ENCODE measurements at regions not wholly inside any gene's neighbourhood (a gene's known extent, or its start where the extent isn't known, plus 50 kb on each side); places are given as distances from the start of the nearest gene placed in this dataset.

- H3K9me3 ChIP-seq, result no peaks in the 10 kb centered on the region
- intact Hi-C loops (cut with DNase I), result no loop called here
- H3K4me3 ChIP-seq, result no peak overlapping the region
- H3K4me1 ChIP-seq, result no peaks in the 10 kb centered on the region
- no peak for DNase-seq (ENCODE audit: low spot score in 2 of 2)
- no peaks in the 10 kb centered on the region for H3K27me3 ChIP-seq
- no peaks in the 10 kb centered on the region for H3K36me3 ChIP-seq
- H3K27ac ChIP-seq, result no peak overlapping the region
- TF ChIP-seq, protein P1, sequence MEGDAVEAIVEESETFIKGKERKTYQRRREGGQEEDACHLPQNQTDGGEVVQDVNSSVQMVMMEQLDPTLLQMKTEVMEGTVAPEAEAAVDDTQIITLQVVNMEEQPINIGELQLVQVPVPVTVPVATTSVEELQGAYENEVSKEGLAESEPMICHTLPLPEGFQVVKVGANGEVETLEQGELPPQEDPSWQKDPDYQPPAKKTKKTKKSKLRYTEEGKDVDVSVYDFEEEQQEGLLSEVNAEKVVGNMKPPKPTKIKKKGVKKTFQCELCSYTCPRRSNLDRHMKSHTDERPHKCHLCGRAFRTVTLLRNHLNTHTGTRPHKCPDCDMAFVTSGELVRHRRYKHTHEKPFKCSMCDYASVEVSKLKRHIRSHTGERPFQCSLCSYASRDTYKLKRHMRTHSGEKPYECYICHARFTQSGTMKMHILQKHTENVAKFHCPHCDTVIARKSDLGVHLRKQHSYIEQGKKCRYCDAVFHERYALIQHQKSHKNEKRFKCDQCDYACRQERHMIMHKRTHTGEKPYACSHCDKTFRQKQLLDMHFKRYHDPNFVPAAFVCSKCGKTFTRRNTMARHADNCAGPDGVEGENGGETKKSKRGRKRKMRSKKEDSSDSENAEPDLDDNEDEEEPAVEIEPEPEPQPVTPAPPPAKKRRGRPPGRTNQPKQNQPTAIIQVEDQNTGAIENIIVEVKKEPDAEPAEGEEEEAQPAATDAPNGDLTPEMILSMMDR (IDR thresholded peaks at IDR 0.05), result no peak
Observed at GRCh38 chr16:17940584-17941364, 395.8 kb downstream of the NPIPA8 start.

DNA sequence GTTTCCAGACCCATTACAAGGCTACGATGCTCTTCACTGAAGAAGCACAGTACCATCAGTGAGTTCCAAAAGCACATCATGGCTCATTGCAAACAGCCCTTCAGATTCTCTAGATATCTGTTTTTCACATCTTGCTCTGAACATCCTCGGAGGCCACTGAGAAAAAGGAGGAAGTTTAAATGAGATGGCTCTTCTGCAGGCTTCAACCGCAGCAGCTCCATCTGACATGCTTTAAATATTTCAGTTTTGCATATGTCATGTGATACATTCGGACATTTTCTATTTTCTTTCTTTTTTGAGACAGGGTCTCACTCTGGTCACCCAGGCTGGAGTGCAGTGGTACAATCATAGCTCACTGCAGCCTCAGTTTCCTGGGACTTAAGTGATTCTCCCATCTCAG, 396.8 kb downstream of the NPIPA8 start:
- TF ChIP-seq, protein P1 (IDR thresholded peaks at IDR 0.05), result no peak
- Histone ChIP-seq H3K9me3 (no peaks in the 10 kb centered on the region), H3K27ac (no peak overlapping the region), H3K36me3 (no peaks in the 10 kb centered on the region), H3K4me1 (no peaks in the 10 kb centered on the region), H3K4me3 (no peak overlapping the region), H3K27me3 (no peaks in the 10 kb centered on the region)
- DNase-seq (ENCODE audit: low spot score in 2 of 2), result no peak
- intact Hi-C loops (cut with DNase I), result no loop called here

- no peaks in the 10 kb centered on the region for H3K4me1 ChIP-seq
Observed at GRCh38 chr16:17939122-17939536, 397.4 kb downstream of the NPIPA8 start.

DNA sequence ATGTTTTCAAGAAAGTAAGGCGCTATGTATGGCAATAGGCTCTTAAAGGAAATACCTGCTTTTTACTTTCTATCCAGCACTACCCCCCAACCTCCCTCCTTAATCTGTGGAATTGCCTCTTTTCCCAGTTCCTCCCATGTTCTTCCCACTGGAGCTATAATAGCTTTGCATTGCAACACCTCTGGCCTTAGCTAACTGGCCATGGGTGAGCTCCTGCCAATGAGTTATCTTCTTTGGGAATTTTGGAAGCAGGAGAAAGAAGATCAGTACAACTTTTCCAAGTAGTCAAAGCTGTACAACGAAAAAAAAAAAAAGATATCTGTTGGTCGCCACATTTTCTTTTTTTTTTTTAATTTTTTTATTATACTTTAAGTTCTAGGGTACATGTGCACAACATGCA, 398.0 kb downstream of the NPIPA8 start:
- no peaks in the 10 kb centered on the region for H3K9me3 ChIP-seq
- intact Hi-C loops (cut with DNase I), result no loop called here
- no peaks in the 10 kb centered on the region for H3K27me3 ChIP-seq
- DNase-seq (ENCODE audit: low spot score in 2 of 2), result no peak
- no peak overlapping the region for H3K27ac ChIP-seq
- H3K4me3 ChIP-seq, result no peak overlapping the region
- TF ChIP-seq, protein P1 (IDR thresholded peaks at IDR 0.05), result no peak
- H3K4me1 ChIP-seq, result no peaks in the 10 kb centered on the region
- H3K36me3 ChIP-seq, result no peaks in the 10 kb centered on the region

More at GRCh38 chr16:17939122-17939536, 397.4 kb downstream of the NPIPA8 start:
- H3K27ac ChIP-seq, result no peak overlapping the region
- intact Hi-C loops (cut with DNase I), result no loop called here
- no peaks in the 10 kb centered on the region for H3K9me3 ChIP-seq
- TF ChIP-seq, protein P1 (IDR thresholded peaks at IDR 0.05), result no peak
- H3K36me3 ChIP-seq, result no peaks in the 10 kb centered on the region
- H3K27me3 ChIP-seq, result no peaks in the 10 kb centered on the region
- no peak for DNase-seq (ENCODE audit: low spot score in 2 of 2)
- H3K4me3 ChIP-seq, result no peak overlapping the region

- TF ChIP-seq, protein P1 (IDR thresholded peaks at IDR 0.05), result no peak
- H3K9me3 ChIP-seq, result no peaks in the 10 kb centered on the region
- H3K27ac ChIP-seq, result no peak overlapping the region
- intact Hi-C loops (cut with DNase I), result no loop called here
- no peak overlapping the region for H3K4me3 ChIP-seq
- H3K4me1 ChIP-seq, result no peaks in the 10 kb centered on the region
- no peaks in the 10 kb centered on the region for H3K27me3 ChIP-seq
- DNase-seq (ENCODE audit: low spot score in 2 of 2), result no peak
- H3K36me3 ChIP-seq, result no peaks in the 10 kb centered on the region
Observed at GRCh38 chr16:17936766-17937402, 399.7 kb downstream of the NPIPA8 start.
